PFSK-1 (cell line): ENCODE measurements at regions not wholly inside any gene's neighbourhood (a gene's known extent, or its start where the extent isn't known, plus 50 kb on each side); places are given as distances from the start of the nearest gene placed in this dataset.

Experiments used
- FOXP2 ChIP-seq: optimal IDR thresholded peaks from 2 replicates; pipeline ENCODE3; 2011; ENCODE audit warnings: borderline replicate concordance, control low read depth, inconsistent platforms; ENCODE audit not compliant: insufficient read depth; ENCODE audit errors: extremely low read length, extremely low read depth
- REST ChIP-seq, 2 experiments: IDR thresholded peaks; 2 replicates each; pipeline versions ENCODE4 v1.6.1 to v1.8.0; 2011 to 2012; ENCODE audit warnings: low read depth in 2 of 2, low read length in 2 of 2, control low read depth in 1 of 2, inconsistent platforms in 1 of 2, mild to moderate bottlenecking in 1 of 2, moderate library complexity in 1 of 2; ENCODE audit not compliant: insufficient read depth in 1 of 2
- TAF1 ChIP-seq: IDR thresholded peaks from 2 replicates; pipeline ENCODE4 v1.6.1; 2012; ENCODE audit warnings: low read length, control low read depth, borderline replicate concordance; ENCODE audit not compliant: insufficient read depth

- TF ChIP-seq TAF1 (no peak), FOXP2 (no peak), REST (IDR thresholded peaks at IDR 0.05; ENCODE audit: insufficient read depth in 1 of 2, low read depth in 2 of 2, low read length in 2 of 2) (no peak)
These were observed 1303.9 kb upstream of the GJE1 start for GRCh38 chr6:140828856-140829255.
